NCI-H146 treated with DMSO at 0.1 percent for 48 hours (cell line): ENCODE measurements at regions not wholly inside any gene's neighbourhood (a gene's known extent, or its start where the extent isn't known, plus 50 kb on each side); places are given as distances from the start of the nearest gene placed in this dataset.
"Not testable (repeated sequence)": the region's sequence is repeated elsewhere in the genome, so short reads cannot be mapped to it uniquely, and the experiment has no call there.

Experiments used
- DNase-seq: peaks from one replicate; lab custom pipeline; 2025; ENCODE audit not compliant: unreplicated experiment; lab: John Stamatoyannopoulos, UW

GRCh38 chr9:115766370-115766955 lies 387.1 kb upstream of the PAPPA start:
- DNase-seq: no peak

GRCh38 chr9:115770521-115770920 lies 383.1 kb upstream of the PAPPA start:
- DNase-seq: no peak

GRCh38 chr9:115775659-115776058 lies 377.9 kb upstream of the PAPPA start:
- no peak for DNase-seq

DNA sequence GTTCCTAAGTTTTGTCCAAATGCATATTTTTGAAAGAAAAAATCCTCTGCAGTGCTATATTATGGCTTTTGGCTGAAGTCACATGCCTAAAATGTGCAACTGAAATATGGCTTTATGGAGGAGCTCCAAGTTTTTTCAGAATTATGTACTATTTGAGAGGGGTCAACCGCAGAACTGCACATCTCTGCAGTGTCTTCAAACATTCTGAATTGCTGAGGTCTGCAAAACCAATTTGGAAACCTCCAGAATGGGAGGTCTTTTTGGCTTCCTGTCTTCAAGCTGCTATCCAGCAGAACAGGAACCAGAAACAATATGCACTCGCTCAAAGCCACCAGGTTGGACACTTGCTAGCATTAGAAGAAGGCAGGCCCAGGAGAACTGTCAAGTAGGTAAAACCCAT lies 376.0 kb upstream of the PAPPA start:
- no peak for DNase-seq

DNA sequence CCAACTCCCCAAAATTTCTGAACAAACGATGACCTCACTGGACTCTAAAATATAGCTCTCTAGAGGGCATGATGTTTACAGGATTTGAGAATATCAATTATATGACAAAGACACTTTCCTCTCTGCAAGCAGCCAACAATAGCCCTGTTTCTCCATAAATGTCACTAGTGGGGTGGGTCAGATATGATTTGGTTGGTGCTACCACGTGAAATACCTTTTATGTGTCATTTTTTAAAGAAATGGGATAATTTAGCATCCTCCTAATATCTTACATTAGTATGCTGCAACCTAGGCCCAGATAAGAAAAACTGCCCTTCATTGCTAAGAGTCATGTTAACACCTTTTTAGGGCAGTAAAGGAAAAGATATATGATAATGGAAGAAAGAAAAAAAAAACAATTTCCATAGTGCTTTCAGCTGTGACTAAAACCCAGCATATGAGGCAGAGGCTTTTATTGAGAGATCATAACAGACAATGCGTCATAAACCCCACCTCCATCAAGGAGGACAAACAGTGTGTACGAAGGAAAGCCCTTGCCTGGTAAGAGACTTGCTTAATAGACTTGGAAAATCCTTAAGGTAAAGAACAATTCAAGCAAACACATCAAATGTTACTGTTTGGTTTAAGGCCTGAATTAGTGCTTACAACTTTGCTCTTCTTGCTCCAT lies 372.4 kb upstream of the PAPPA start:
- DNase-seq: no peak

DNA sequence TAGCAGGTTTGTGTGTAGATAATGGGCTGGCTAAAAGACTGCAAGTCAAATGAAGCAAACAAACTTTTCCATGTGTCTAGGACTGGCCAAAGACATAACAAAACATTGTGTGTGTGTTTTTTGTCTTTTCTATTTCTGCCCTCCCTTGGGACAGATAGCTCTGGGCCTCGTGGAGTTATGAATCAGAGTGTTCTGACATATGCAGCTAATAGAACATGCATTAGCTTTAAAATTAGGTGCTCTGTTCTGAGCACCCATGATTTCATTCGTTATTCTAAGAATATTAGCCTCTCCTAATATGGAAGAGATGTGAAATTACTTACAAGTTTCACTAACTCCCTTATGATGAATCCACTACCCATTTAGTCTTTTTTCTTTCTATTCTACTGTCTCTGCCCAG lies 367.3 kb upstream of the PAPPA start:
- no peak for DNase-seq

GRCh38 chr9:115790520-115790919 lies 363.1 kb upstream of the PAPPA start:
- no peak for DNase-seq

- no peak for DNase-seq
Measured at GRCh38 chr9:115794921-115795475, 358.6 kb upstream of the PAPPA start.

- no peak for DNase-seq
Measured at GRCh38 chr9:115799734-115800133, 353.9 kb upstream of the PAPPA start.

DNA sequence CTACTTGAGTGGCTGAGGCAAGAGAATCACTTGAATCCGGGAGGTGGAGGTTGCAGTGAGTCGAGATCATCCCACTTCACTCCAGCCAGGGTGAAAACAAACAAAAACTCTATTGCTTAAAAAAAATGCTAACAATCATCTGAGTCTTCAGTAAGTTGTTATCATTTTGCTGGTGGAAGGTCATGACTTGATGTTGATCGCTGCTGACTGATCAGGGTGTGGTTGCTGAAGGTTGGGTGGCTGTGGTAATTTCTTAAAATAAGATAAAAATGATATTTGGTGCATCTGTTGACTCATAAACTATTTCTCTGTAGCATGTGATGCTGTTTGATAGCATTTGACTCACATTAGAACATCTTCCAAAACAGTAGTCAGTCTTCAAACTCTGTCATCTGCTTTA lies 349.4 kb upstream of the PAPPA start:
- no peak for DNase-seq

GRCh38 chr9:115808108-115808507 lies 345.5 kb upstream of the PAPPA start:
- DNase-seq: no peak

DNA sequence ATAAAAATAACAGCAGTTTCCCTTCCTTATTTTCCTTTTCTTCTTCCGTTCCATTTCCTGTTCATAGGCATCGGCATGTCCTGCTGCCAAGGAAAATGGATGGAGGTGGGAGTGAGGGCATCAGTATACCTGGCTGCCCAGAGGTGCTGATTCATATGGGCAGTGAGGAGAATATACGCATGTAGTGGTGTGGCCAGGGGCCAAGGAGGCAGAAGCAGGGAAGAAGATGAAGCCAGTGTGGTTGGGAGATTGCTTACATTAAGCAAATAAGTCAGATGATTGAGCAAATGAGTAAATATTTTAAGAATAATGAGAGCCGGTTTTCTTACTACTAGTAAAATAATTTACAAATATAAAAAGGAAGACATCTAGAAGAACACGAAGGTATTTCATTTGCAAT lies 344.9 kb upstream of the PAPPA start:
- DNase-seq: no peak

GRCh38 chr9:115810166-115810565 lies 343.4 kb upstream of the PAPPA start:
- no peak for DNase-seq

DNA sequence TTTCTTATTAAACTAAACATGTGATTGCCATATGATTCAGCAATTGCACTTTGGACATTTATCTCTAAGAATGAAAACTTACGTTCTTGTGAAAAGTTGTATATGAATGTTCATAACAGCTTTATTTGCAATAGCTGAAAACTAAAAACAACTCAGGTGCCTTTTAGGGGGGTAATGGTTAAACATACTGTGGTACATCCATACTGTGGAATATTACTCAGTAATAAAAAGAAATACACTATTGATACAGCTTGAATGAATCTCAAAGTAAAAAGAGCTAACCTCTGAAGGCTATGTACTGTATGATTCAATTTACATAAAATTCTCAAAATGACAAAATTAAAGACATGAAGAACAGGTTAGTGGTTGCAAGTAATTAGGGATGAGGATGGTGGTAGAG lies 339.5 kb upstream of the PAPPA start:
- no peak for DNase-seq

GRCh38 chr9:115815786-115816185 lies 337.8 kb upstream of the PAPPA start:
- no peak for DNase-seq

DNA sequence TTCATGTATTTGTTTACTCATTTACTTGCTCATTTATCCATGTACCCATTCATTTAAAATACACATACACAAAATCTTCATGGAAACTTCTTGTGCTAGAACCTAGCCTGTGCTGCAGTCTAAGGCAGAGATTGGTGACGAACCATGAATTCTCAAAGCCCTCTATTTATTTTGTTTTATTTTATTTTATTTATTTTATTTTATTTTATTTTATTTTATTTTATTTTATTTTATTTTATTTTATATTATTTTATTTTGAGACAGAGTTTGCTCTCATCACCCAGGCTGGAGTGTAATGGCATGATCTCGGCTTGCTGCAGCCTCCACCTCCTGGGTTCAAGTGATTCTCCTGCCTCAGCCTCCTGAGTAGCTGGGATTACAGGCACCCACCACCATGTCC lies 334.9 kb upstream of the PAPPA start:
- not testable (repeated sequence) for DNase-seq

GRCh38 chr9:115832031-115832430 lies 321.6 kb upstream of the PAPPA start:
- no peak for DNase-seq

DNA sequence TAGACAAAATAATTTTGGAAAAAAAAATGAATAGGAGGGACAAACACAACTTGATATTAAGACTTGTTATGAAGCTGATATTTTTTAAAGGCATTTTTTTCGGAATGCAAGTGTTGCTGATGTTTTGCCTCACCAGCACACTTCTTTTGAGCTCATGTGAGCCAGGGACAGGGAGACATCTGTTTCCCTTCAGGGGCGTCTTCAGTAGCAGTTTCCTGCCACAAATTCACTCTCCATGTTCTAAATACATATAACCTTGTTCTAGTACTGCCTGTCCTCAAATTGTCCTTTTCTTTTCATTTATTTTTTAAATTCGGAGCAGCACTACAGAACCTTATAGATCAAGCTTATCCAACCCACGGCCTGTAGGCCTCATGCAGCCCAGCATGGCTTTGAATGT lies 316.0 kb upstream of the PAPPA start:
- DNase-seq: no peak

DNA sequence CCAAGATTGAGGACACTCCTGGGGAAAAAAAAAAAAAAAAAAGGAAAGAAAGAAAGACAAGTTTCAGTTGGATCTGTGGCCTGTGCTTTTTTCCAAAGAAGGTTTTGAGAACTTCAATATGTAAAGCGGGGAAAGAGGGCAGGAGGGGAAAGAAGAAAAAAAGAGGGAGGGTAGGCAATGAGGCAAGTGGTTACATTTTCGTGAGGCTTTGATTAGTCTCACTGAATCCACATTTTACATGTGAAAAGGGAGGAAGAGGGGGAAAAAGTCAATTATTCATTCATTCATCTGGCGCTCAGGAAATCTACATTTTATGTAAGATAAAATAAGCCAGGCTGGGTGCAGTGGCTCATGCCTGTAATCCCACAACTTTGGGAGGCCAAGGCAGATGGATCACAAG lies 315.2 kb upstream of the PAPPA start:
- DNase-seq: no peak

DNA sequence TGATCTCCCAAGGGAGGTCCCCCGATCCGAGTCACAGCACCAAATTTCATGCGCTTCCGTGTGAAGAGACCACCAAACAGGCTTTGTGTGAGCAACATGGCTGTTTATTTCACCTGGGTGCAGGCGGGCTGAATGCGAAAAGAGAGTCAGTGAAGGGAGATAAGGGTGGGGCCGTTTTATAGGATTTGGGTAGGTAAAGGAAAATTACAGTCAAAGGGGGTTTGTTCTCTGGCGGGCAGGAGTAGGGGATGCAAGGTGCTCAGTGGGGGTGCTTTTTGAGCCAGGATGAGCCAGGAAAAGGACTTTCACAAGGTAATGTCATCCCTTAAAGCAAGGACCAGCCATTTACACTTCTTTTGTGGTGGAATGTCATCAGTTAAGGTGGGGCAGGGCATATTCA lies 309.2 kb upstream of the PAPPA start:
- DNase-seq: not testable (repeated sequence)

DNA sequence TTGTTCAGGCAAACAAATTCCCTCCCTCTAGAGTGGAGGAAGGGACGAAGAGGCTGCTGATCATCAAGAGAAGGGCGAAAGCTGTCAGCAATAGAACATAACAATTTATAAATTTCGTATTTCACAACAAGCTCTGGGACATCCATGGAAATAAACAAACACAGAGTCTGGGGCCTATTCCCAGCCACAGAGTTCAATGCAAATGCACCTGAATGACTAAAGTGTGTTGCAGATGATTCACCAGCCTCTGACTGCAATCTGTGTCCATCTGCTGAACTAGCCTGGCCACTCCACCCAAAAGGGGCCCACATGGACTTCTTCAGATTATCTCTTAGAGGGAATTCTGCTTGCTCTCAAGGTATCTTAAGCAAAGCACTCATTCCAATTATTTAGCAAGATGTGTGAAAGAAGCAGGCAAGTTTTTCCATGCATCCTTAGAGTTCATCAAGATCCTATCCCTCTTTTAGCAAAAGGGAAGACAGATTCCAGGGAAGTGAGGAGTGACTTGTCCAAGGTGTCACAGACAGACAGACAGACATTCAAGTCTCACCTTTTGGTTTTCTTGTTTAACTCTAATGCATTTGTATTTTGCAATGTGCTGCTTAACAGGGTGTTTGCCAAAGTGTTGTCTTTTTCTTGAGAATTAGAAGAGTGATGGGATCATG lies 307.8 kb upstream of the PAPPA start:
- DNase-seq: no peak

DNA sequence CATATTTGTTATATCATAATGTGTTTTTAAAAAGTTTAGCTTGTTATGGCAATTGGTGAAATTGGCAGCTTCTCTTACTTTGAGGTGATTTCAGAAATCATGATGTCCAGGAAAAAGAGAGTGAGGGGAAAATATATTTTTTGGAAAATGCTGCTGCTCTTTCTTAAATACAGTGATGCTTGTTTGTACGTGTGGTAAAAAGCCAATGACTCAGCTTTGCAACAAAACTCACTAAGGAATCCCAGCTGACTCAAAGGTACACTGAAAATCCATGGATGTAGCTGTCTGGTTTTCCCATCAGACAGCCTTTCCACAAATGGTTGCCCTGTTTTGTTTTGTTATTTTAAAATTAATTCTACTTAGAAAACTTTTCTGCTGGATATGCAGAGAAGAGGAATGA lies 306.4 kb upstream of the PAPPA start:
- DNase-seq: no peak
